Prostate gland (tissue), 2 donors: ENCODE measurements at regions not wholly inside any gene's neighbourhood (a gene's known extent, or its start where the extent isn't known, plus 50 kb on each side); places are given as distances from the start of the nearest gene placed in this dataset.

ENCODE experiments used
- DNase-seq: peaks from one replicate; pipeline ENCODE4 v3.0.0-alpha.2; 2019; ENCODE audit warnings: low spot score
- H3K27ac ChIP-seq, 2 donors: fragments of 200-600 bp; sonication (generic); 2 replicates each; pipeline ENCODE4 v1.5.1; 2017 to 2019
- H3K27me3 ChIP-seq: fragments of 200-600 bp; sonication (generic); replicated peaks from 2 replicates; pipeline ENCODE4 v1.5.1; 2019; ENCODE audit not compliant: insufficient read depth
- H3K36me3 ChIP-seq, 2 donors: fragments of 200-600 bp; sonication (generic); 1 replicate in 1 of 2; 2 replicates in 1 of 2; pipeline versions ENCODE4 v1.5.1 to v1.8.1; 2017 to 2019
- H3K4me1 ChIP-seq: fragments of 200-600 bp; sonication (generic); replicated peaks from 2 replicates; pipeline ENCODE4 v1.5.1; 2019
- H3K4me3 ChIP-seq, 2 donors: fragments of 200-600 bp; sonication (generic); 2 replicates each; pipeline ENCODE4 v1.5.1; 2017 to 2019
- H3K9me3 ChIP-seq: fragments of 200-600 bp; sonication (generic); 2 replicates; pipeline ENCODE4 v1.5.1; 2017
- CTCF ChIP-seq, 4 experiments: fragments of 200-600 bp in 2 of 4; fragments of 450-650 bp in 2 of 4; sonication (generic) in 2 of 4; IDR thresholded peaks; 1 replicate in 3 of 4; 2 replicates in 1 of 4; pipeline ENCODE4 v1.5.1; 2016 to 2019; ENCODE audit warnings: antibody characterized with exemption in 4 of 4, mild to moderate bottlenecking in 2 of 4, moderate library complexity in 2 of 4
- POLR2A ChIP-seq: fragments of 450-650 bp; IDR thresholded peaks from one replicate; pipeline ENCODE4 v1.6.1; 2016; ENCODE audit warnings: antibody characterized with exemption, mild to moderate bottlenecking
- POLR2AphosphoS5 ChIP-seq: sonication (generic); formaldehyde crosslinking; IDR thresholded peaks from one replicate; pipeline ENCODE4 v1.6.1; 2017; ENCODE audit warnings: antibody characterized with exemption
- WGBS: methylation state at CpG from one replicate; pipeline ENCODE4 v1.1.5; 2018; 5-methylcytosine and 5-hydroxymethylcytosine counted together
- intact Hi-C: fragments of 100-400 bp; cut with DNase I; formaldehyde crosslinking; loops from one replicate; pipeline ENCODE4 v1.14.2; 2022

GRCh38 chrX:118211891-118212816, 95.5 kb upstream of the KLHL13 start:
- no peak for TF ChIP-seq POLR2A
- TF ChIP-seq POLR2AphosphoS5: no peak
- TF ChIP-seq CTCF (IDR thresholded peaks at IDR 0.05): no peak
- 63% methylated on average over 10 of the region's 10 CpGs for WGBS

GRCh38 chrX:118212817-118213183, 96.2 kb upstream of the KLHL13 start:
- Histone ChIP-seq H3K36me3 (no peaks in the 10 kb centered on the region), H3K4me3 (no peak overlapping the region), H3K27me3 (no peaks in the 10 kb centered on the region), H3K9me3 (no peaks in the 10 kb centered on the region), H3K27ac (no peak overlapping the region), H3K4me1 (no peaks in the 10 kb centered on the region)
- WGBS: 61% methylated on average over 2 of the region's 2 CpGs
- DNase-seq: no peak
- no peak for TF ChIP-seq POLR2A
- no peak for TF ChIP-seq POLR2AphosphoS5
- no peak for TF ChIP-seq CTCF (IDR thresholded peaks at IDR 0.05)
- intact Hi-C loops: no loop called here

More at GRCh38 chrX:118211891-118212816, 95.5 kb upstream of the KLHL13 start:
- H3K4me3 ChIP-seq: no peak overlapping the region
- no peaks in the 10 kb centered on the region for H3K9me3 ChIP-seq
- no peak overlapping the region for H3K27ac ChIP-seq
- DNase-seq: no peak
- no peaks in the 10 kb centered on the region for H3K4me1 ChIP-seq
- H3K27me3 ChIP-seq: no peaks in the 10 kb centered on the region
- no peaks in the 10 kb centered on the region for H3K36me3 ChIP-seq
- intact Hi-C loops: no loop called here

- Histone ChIP-seq H3K9me3 (no peaks in the 10 kb centered on the region), H3K4me3 (no peak overlapping the region), H3K4me1 (no peaks in the 10 kb centered on the region), H3K36me3 (no peaks in the 10 kb centered on the region), H3K27ac (no peak overlapping the region), H3K27me3 (no peaks in the 10 kb centered on the region)
- WGBS: 27% methylated on average over 2 of the region's 2 CpGs
- TF ChIP-seq CTCF (IDR thresholded peaks at IDR 0.05) (no peak), POLR2AphosphoS5 (no peak), POLR2A (no peak)
- no peak for DNase-seq
- intact Hi-C loops: no loop called here
These were observed 98.7 kb upstream of the KLHL13 start for GRCh38 chrX:118215346-118215745.

GRCh38 chrX:118216087-118216486, 99.5 kb upstream of the KLHL13 start:
- H3K4me1 ChIP-seq: no peaks in the 10 kb centered on the region
- WGBS: 10% methylated on average over 3 of the region's 3 CpGs
- no peak overlapping the region for H3K27ac ChIP-seq
- TF ChIP-seq POLR2AphosphoS5: no peak
- TF ChIP-seq CTCF (IDR thresholded peaks at IDR 0.05): no peak
- TF ChIP-seq POLR2A: no peak
- H3K27me3 ChIP-seq: no peaks in the 10 kb centered on the region
- intact Hi-C loops: no loop called here
- no peak for DNase-seq
- no peaks in the 10 kb centered on the region for H3K36me3 ChIP-seq
- H3K4me3 ChIP-seq: no peak overlapping the region
- H3K9me3 ChIP-seq: no peaks in the 10 kb centered on the region

- Histone ChIP-seq H3K27me3 (no peaks in the 10 kb centered on the region), H3K4me3 (no peak overlapping the region), H3K4me1 (no peaks in the 10 kb centered on the region), H3K36me3 (no peaks in the 10 kb centered on the region), H3K27ac (no peak overlapping the region), H3K9me3 (no peaks in the 10 kb centered on the region)
- WGBS: 26% methylated on average over 5 of the region's 5 CpGs
- TF ChIP-seq CTCF (IDR thresholded peaks at IDR 0.05) (no peak), POLR2AphosphoS5 (no peak), POLR2A (no peak)
- peak; percentile 5 for DNase-seq
- intact Hi-C loops: no loop called here
These were observed 99.9 kb upstream of the KLHL13 start for GRCh38 chrX:118216509-118216908.
